ENCODE measurements at regions not wholly inside any gene's neighbourhood (a gene's known extent, or its start where the extent isn't known, plus 50 kb on each side); places are given as distances from the start of the nearest gene placed in this dataset.

DNA sequence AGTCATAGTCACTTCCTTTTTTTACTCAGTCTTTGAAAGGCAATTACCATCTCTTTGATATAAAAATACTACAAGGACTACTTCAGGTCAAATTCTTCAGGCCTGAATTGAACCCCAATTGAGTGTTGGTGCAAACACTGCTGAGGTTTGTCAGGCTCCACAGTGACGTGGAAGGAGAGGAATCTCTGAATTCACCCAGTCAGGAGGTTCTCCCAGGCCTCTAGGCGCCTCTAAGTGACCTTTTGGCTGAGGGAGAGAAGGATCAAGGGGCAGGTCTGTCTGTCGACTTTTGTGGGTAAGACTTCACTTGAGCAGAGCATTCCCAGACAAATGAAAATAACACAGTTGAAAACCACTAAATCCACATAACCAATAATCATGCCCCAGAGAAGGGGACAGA, 227.6 kb upstream of the CHRNA7 start:
- H3K9me3 ChIP-seq (replicated peaks in 1 of 2; ENCODE audit: control insufficient read depth in 2 of 2, insufficient read depth in 1 of 2, low read depth in 1 of 2, low read length in 2 of 2): peaks cover 0 to 3% of the 10 kb centered on the region in 2 donors
- H3K36me3 ChIP-seq (replicated peaks in 1 of 2; ENCODE audit: control insufficient read depth in 2 of 2, insufficient read depth in 2 of 2, low read length in 2 of 2): no peaks in the 10 kb centered on the region
- H2BK5ac ChIP-seq (ENCODE audit: low read length): no peak overlapping the region
- H2BK12ac ChIP-seq (ENCODE audit: low read length): no peak overlapping the region
- H3K9ac ChIP-seq (ENCODE audit: low read depth, low read length, poor library complexity): no peak overlapping the region
- no peak for DNase-seq (ENCODE audit: low spot score)
- H3K27ac ChIP-seq (replicated peaks; ENCODE audit: low read length): no peak overlapping the region
- H2AK5ac ChIP-seq (ENCODE audit: low read depth, low read length): no peak overlapping the region
- no peak overlapping the region for H3K18ac ChIP-seq (ENCODE audit: low read length)
- WGBS, 2 donors (ENCODE audit: extremely low coverage in 2 of 2, insufficient read length in 2 of 2, insufficient replicate concordance in 1 of 2): no CpG with 5 or more reads among the region's 3 CpGs
- H4K8ac ChIP-seq (ENCODE audit: low read depth, low read length): no peak overlapping the region
- H3K23ac ChIP-seq (ENCODE audit: low read depth, low read length, poor library complexity): no peak overlapping the region
- no peaks in the 10 kb centered on the region for H3K27me3 ChIP-seq (ENCODE audit: control insufficient read depth in 3 of 3, insufficient read depth in 3 of 3, low read depth in 1 of 3, low read length in 3 of 3)
- H3K4me2 ChIP-seq (ENCODE audit: insufficient read depth, low read length, poor library complexity, severe bottlenecking): no peak overlapping the region
- no peaks in the 10 kb centered on the region for H3K79me1 ChIP-seq (ENCODE audit: low read depth, low read length)
- H2BK120ac ChIP-seq (ENCODE audit: low read depth, low read length): no peak overlapping the region
- H3K4ac ChIP-seq (ENCODE audit: low read length): no peak overlapping the region
- H3K4me1 ChIP-seq (ENCODE audit: control insufficient read depth in 2 of 2, insufficient read depth in 1 of 2, low read depth in 1 of 2, low read length in 2 of 2): peaks cover 0 to 3% of the 10 kb centered on the region in 2 donors
- H3K4me3 ChIP-seq (ENCODE audit: low read length in 2 of 2): no peak overlapping the region
- H4K91ac ChIP-seq (ENCODE audit: low read depth, low read length, poor library complexity): no peak overlapping the region
- H2BK15ac ChIP-seq (ENCODE audit: low read length): no peak overlapping the region
- H3K14ac ChIP-seq (ENCODE audit: low read length): no peak overlapping the region
- no peak overlapping the region for H2AFZ ChIP-seq (ENCODE audit: low read length)

DNA sequence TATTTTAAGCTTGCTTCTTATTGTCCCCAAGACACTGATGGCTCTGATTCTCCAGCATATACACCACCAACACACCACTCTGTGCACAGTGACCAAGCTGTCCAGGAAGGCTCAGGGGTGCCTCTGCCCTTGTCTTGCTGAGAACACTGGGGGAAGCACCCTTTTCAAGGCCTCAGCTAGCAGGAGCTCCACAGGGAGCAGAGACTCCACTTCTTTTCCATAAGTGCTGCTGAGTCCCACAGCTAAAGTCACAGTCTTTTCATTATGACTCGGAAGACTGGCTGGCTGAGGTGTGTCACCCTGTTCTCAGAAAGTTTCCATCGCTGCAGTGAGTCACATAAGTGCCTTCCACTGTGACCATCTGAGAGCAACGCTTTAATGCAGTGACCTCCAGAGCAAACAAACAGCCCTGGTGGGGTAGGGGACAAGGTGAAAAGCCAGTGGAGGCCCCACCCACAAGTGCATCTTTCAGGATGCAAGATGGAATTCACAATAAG, 226.9 kb upstream of the CHRNA7 start:
- Histone ChIP-seq H2BK5ac (ENCODE audit: low read length) (no peak overlapping the region), H4K91ac (ENCODE audit: low read depth, low read length, poor library complexity) (no peak overlapping the region), H3K4me3 (ENCODE audit: low read length in 2 of 2) (no peak overlapping the region), H3K9me3 (replicated peaks in 1 of 2; ENCODE audit: control insufficient read depth in 2 of 2, insufficient read depth in 1 of 2, low read depth in 1 of 2, low read length in 2 of 2) (peaks cover 0 to under 1% of the 10 kb centered on the region in 2 donors), H3K14ac (ENCODE audit: low read length) (no peak overlapping the region), H3K27ac (replicated peaks; ENCODE audit: low read length) (no peak overlapping the region), H2AFZ (ENCODE audit: low read length) (no peak overlapping the region), H3K18ac (ENCODE audit: low read length) (no peak overlapping the region), H2BK12ac (ENCODE audit: low read length) (no peak overlapping the region), H3K4ac (ENCODE audit: low read length) (no peak overlapping the region), H4K8ac (ENCODE audit: low read depth, low read length) (no peak overlapping the region), H3K79me1 (ENCODE audit: low read depth, low read length) (no peaks in the 10 kb centered on the region), H3K23ac (ENCODE audit: low read depth, low read length, poor library complexity) (no peak overlapping the region), H3K27me3 (ENCODE audit: control insufficient read depth in 3 of 3, insufficient read depth in 3 of 3, low read depth in 1 of 3, low read length in 3 of 3) (no peaks in the 10 kb centered on the region), H2BK15ac (ENCODE audit: low read length) (no peak overlapping the region), H3K36me3 (replicated peaks in 1 of 2; ENCODE audit: control insufficient read depth in 2 of 2, insufficient read depth in 2 of 2, low read length in 2 of 2) (no peaks in the 10 kb centered on the region), H2BK120ac (ENCODE audit: low read depth, low read length) (no peak overlapping the region), H3K4me1 (ENCODE audit: control insufficient read depth in 2 of 2, insufficient read depth in 1 of 2, low read depth in 1 of 2, low read length in 2 of 2) (no peaks in the 10 kb centered on the region), H3K9ac (ENCODE audit: low read depth, low read length, poor library complexity) (no peak overlapping the region), H2AK5ac (ENCODE audit: low read depth, low read length) (no peak overlapping the region), H3K4me2 (ENCODE audit: insufficient read depth, low read length, poor library complexity, severe bottlenecking) (no peak overlapping the region)
- no CpG with 5 or more reads among the region's 3 CpGs for WGBS, 2 donors (ENCODE audit: extremely low coverage in 2 of 2, insufficient read length in 2 of 2, insufficient replicate concordance in 1 of 2)
- no peak for DNase-seq (ENCODE audit: low spot score)

DNA sequence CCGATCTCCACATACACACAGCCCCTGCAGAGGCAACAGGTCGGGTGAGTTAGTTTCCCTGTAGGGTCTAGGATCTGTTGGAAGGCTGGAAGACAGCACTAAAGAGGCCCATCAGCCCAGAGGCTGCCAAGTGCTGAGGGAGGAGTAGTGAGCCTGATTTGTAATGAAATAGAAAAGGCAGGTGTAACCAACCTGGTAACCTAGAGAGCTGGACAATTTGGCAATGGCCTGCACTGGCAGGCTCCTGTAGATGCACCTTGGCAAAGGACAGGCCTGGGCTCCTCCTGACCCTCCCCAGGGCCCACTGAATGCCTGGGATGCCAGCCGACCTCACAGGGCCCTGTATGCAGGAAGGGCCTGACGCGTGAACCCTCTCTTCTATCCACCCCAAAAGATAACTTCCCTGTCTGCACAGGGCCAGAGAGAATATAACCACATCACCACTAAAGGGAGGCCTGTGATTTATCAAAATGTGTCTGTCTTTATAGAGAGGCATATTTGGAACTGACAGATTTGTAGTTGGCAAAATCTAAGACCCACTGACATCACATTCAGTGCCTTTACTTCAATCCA, 225.1 kb upstream of the CHRNA7 start:
- H3K14ac ChIP-seq (ENCODE audit: low read length): no peak overlapping the region
- no peaks in the 10 kb centered on the region for H3K9me3 ChIP-seq (replicated peaks in 1 of 2; ENCODE audit: control insufficient read depth in 2 of 2, insufficient read depth in 1 of 2, low read depth in 1 of 2, low read length in 2 of 2)
- no peak overlapping the region for H4K91ac ChIP-seq (ENCODE audit: low read depth, low read length, poor library complexity)
- no peaks in the 10 kb centered on the region for H3K36me3 ChIP-seq (replicated peaks in 1 of 2; ENCODE audit: control insufficient read depth in 2 of 2, insufficient read depth in 2 of 2, low read length in 2 of 2)
- H3K4me1 ChIP-seq (ENCODE audit: control insufficient read depth in 2 of 2, insufficient read depth in 1 of 2, low read depth in 1 of 2, low read length in 2 of 2): no peaks in the 10 kb centered on the region
- H2AFZ ChIP-seq (ENCODE audit: low read length): no peak overlapping the region
- no peak overlapping the region for H3K4ac ChIP-seq (ENCODE audit: low read length)
- WGBS, 2 donors (ENCODE audit: extremely low coverage in 2 of 2, insufficient read length in 2 of 2, insufficient replicate concordance in 1 of 2): no CpG with 5 or more reads among the region's 5 CpGs
- no peak overlapping the region for H2BK12ac ChIP-seq (ENCODE audit: low read length)
- no peaks in the 10 kb centered on the region for H3K27me3 ChIP-seq (ENCODE audit: control insufficient read depth in 3 of 3, insufficient read depth in 3 of 3, low read depth in 1 of 3, low read length in 3 of 3)
- no peak overlapping the region for H2BK5ac ChIP-seq (ENCODE audit: low read length)
- no peak overlapping the region for H2BK15ac ChIP-seq (ENCODE audit: low read length)
- DNase-seq (ENCODE audit: low spot score): no peak
- H3K18ac ChIP-seq (ENCODE audit: low read length): no peak overlapping the region
- no peak overlapping the region for H4K8ac ChIP-seq (ENCODE audit: low read depth, low read length)
- no peak overlapping the region for H3K4me3 ChIP-seq (ENCODE audit: low read length in 2 of 2)
- no peak overlapping the region for H3K9ac ChIP-seq (ENCODE audit: low read depth, low read length, poor library complexity)
- H3K4me2 ChIP-seq (ENCODE audit: insufficient read depth, low read length, poor library complexity, severe bottlenecking): no peak overlapping the region
- H2AK5ac ChIP-seq (ENCODE audit: low read depth, low read length): no peak overlapping the region
- H3K23ac ChIP-seq (ENCODE audit: low read depth, low read length, poor library complexity): no peak overlapping the region
- H2BK120ac ChIP-seq (ENCODE audit: low read depth, low read length): no peak overlapping the region
- no peak overlapping the region for H3K27ac ChIP-seq (replicated peaks; ENCODE audit: low read length)
- no peaks in the 10 kb centered on the region for H3K79me1 ChIP-seq (ENCODE audit: low read depth, low read length)

DNA sequence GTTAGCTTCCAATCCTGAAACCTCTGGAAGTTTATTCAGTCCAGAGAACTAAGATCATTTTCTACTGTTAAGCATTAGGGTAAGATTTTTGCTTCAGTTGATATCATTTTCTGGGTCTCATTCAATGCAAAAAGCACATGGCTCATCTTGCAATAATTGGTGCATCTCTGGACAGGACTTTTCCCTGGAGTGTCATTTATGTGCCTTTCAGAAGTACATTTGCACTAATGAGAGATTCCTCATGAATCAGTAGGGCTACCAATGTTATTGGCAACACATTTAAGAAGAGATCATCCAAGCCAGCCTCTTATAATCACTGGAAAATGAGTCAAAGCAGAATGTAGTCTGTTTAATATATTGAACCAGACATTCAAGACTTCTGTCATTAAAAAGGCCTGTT, 224.2 kb upstream of the CHRNA7 start:
- Histone ChIP-seq H3K79me1 (ENCODE audit: low read depth, low read length) (no peaks in the 10 kb centered on the region), H2BK12ac (ENCODE audit: low read length) (no peak overlapping the region), H3K36me3 (replicated peaks in 1 of 2; ENCODE audit: control insufficient read depth in 2 of 2, insufficient read depth in 2 of 2, low read length in 2 of 2) (no peaks in the 10 kb centered on the region), H2BK5ac (ENCODE audit: low read length) (no peak overlapping the region), H3K27me3 (ENCODE audit: control insufficient read depth in 3 of 3, insufficient read depth in 3 of 3, low read depth in 1 of 3, low read length in 3 of 3) (no peaks in the 10 kb centered on the region), H3K14ac (ENCODE audit: low read length) (no peak overlapping the region), H3K9ac (ENCODE audit: low read depth, low read length, poor library complexity) (no peak overlapping the region), H4K8ac (ENCODE audit: low read depth, low read length) (no peak overlapping the region), H4K91ac (ENCODE audit: low read depth, low read length, poor library complexity) (no peak overlapping the region), H2AFZ (ENCODE audit: low read length) (no peak overlapping the region), H3K18ac (ENCODE audit: low read length) (no peak overlapping the region), H3K4me3 (ENCODE audit: low read length in 2 of 2) (no peak overlapping the region), H2AK5ac (ENCODE audit: low read depth, low read length) (no peak overlapping the region), H3K27ac (replicated peaks; ENCODE audit: low read length) (no peak overlapping the region), H3K4me2 (ENCODE audit: insufficient read depth, low read length, poor library complexity, severe bottlenecking) (no peak overlapping the region), H3K4ac (ENCODE audit: low read length) (no peak overlapping the region), H2BK15ac (ENCODE audit: low read length) (no peak overlapping the region), H3K9me3 (replicated peaks in 1 of 2; ENCODE audit: control insufficient read depth in 2 of 2, insufficient read depth in 1 of 2, low read depth in 1 of 2, low read length in 2 of 2) (no peaks in the 10 kb centered on the region), H2BK120ac (ENCODE audit: low read depth, low read length) (no peak overlapping the region), H3K4me1 (ENCODE audit: control insufficient read depth in 2 of 2, insufficient read depth in 1 of 2, low read depth in 1 of 2, low read length in 2 of 2) (no peaks in the 10 kb centered on the region), H3K23ac (ENCODE audit: low read depth, low read length, poor library complexity) (no peak overlapping the region)
- DNase-seq (ENCODE audit: low spot score): no peak
